Ovary (tissue), 3 donors: ENCODE measurements at regions not wholly inside any gene's neighbourhood (a gene's known extent, or its start where the extent isn't known, plus 50 kb on each side); places are given as distances from the start of the nearest gene placed in this dataset.

Source experiments
- CTCF ChIP-seq, 3 donors: fragments of 450-650 bp in 2 of 3; fragments of 200-600 bp in 1 of 3; IDR thresholded peaks; one replicate each; pipeline versions ENCODE4 v1.5.1 to v1.8.0; 2016 to 2022; ENCODE audit warnings: antibody characterized with exemption in 3 of 3, mild to moderate bottlenecking in 1 of 3
- EP300 ChIP-seq: sonication (generic); formaldehyde crosslinking; IDR thresholded peaks from one replicate; pipeline ENCODE4 v1.6.1; 2017; ENCODE audit warnings: antibody characterized with exemption
- POLR2A ChIP-seq: fragments of 450-650 bp; IDR thresholded peaks from one replicate; pipeline ENCODE4 v1.6.1; 2017; ENCODE audit warnings: antibody characterized with exemption, mild to moderate bottlenecking, moderate library complexity
- donor health status: DM: no; HTN: no; CAD: no.

- TF ChIP-seq CTCF (IDR thresholded peaks at IDR 0.05) (no peak), POLR2A (no peak), EP300 (no peak)
Observed at GRCh38 chr16:64004116-64004515, 1117.7 kb downstream of the CDH11 start.
